HepG2 (cell line): ENCODE measurements at regions not wholly inside any gene's neighbourhood (a gene's known extent, or its start where the extent isn't known, plus 50 kb on each side); places are given as distances from the start of the nearest gene placed in this dataset.
A peak's percentile ranks its signal among the peaks of the same experiment; 100 is the strongest.

Experiments used
- ATRX ChIP-seq: sonication (generic); formaldehyde crosslinking; IDR thresholded peaks from 2 replicates; pipeline ENCODE4 v1.4.0; 2020; ENCODE audit warnings: missing genetic modification reagents, borderline replicate concordance
- DPF2 ChIP-seq: sonication (generic); formaldehyde crosslinking; IDR thresholded peaks from 2 replicates; pipeline ENCODE4 v1.4.0; 2020; ENCODE audit warnings: mild to moderate bottlenecking, low read depth, missing genetic modification reagents, borderline replicate concordance
- GLI4 ChIP-seq: sonication (generic); formaldehyde crosslinking; IDR thresholded peaks from 2 replicates; pipeline ENCODE4 v1.5.1; 2020; ENCODE audit warnings: missing genetic modification reagents, mild to moderate bottlenecking, moderate library complexity, borderline replicate concordance
- KDM1A ChIP-seq: IDR thresholded peaks from 2 replicates; pipeline ENCODE4 v1.6.1; 2016; ENCODE audit warnings: missing compliant biosample characterization
- PBX2 ChIP-seq: IDR thresholded peaks from 2 replicates; pipeline ENCODE4 v1.6.1; 2016; ENCODE audit warnings: control low read depth
- RERE ChIP-seq: IDR thresholded peaks from 2 replicates; pipeline ENCODE4 v1.6.1; 2016; ENCODE audit warnings: low read depth, missing genetic modification reagents, missing compliant biosample characterization
- SIX4 ChIP-seq: sonication (generic); formaldehyde crosslinking; IDR thresholded peaks from 2 replicates; pipeline ENCODE4 v1.4.0; 2020; ENCODE audit warnings: missing genetic modification reagents
- SMAD1 ChIP-seq: sonication (generic); formaldehyde crosslinking; IDR thresholded peaks from 2 replicates; pipeline ENCODE4 v1.4.0; 2020; ENCODE audit warnings: missing genetic modification reagents, low read depth, mild to moderate bottlenecking, borderline replicate concordance
- ZNF281 ChIP-seq: sonication (generic); formaldehyde crosslinking; IDR thresholded peaks from 2 replicates; pipeline ENCODE4 v1.4.0; 2020; ENCODE audit warnings: missing genetic modification reagents, borderline replicate concordance
- ZNF510 ChIP-seq: sonication (generic); formaldehyde crosslinking; IDR thresholded peaks from 2 replicates; pipeline ENCODE4 v1.4.0; 2020; ENCODE audit warnings: low read depth, mild to moderate bottlenecking, missing genetic modification reagents
- ZNF563 ChIP-seq: sonication (generic); formaldehyde crosslinking; IDR thresholded peaks from 2 replicates; pipeline ENCODE4 v1.8.0; 2022; ENCODE audit warnings: mild to moderate bottlenecking, moderate library complexity, missing genetic modification reagents
- ZSCAN21 ChIP-seq: sonication (generic); formaldehyde crosslinking; IDR thresholded peaks from 2 replicates; pipeline ENCODE4 v1.8.0; 2022; ENCODE audit warnings: mild to moderate bottlenecking, missing genetic modification reagents, moderate library complexity, borderline replicate concordance
- ZSCAN5A ChIP-seq: sonication (generic); formaldehyde crosslinking; IDR thresholded peaks from 2 replicates; pipeline ENCODE4 v1.8.0; 2022; ENCODE audit warnings: mild to moderate bottlenecking, missing genetic modification reagents, borderline replicate concordance
- ZXDC ChIP-seq: sonication (generic); formaldehyde crosslinking; IDR thresholded peaks from 2 replicates; pipeline ENCODE4 v1.5.0; 2020; ENCODE audit warnings: mild to moderate bottlenecking, missing genetic modification reagents

DNA sequence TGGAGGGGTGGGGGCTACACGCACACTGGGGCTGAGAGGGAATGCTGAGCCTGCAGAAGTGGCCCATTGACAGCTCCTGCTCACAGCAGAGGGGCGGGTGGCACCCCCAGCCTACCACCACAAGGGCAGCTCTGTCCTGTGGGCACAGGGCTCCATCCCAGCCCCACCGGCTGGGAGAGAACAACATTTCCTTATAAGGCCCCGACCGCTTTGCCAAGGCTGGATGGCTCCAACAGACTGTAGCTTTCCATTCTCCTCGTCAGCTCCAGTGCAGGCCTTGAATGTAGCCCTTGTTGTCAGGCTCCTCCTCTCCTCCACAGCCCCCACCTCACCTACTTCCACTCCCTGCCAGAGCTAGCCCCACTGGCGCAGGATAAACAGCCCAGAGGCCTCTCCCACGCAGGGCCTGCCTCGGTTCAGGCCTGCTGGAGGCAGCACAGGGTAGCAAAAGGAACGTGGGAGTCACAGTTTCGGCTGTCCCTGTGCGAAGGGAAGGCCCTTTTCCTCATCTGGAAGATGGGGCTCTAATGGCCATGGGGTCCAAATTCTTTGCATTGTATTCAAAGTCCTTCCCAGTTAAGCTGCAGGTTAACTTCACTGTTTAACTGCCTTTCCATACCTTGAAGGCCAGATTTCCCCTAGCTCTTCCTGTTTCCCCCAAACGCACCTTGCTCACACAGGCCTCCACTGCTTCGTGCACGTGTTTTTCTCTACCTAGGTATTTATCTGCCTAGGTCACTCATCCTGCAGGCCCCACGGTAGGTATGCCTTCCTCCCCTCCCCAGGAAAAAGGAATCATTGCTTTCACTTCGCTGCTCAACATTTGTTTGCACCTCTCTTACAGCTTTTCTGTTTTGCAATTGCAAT, 101.6 kb upstream of the LPP start (continued):
- TF ChIP-seq RERE (no peak), ZNF510 (no peak), SIX4 (CRISPR knock-in tag) (0 out of 2 replicates have a peak, but pooled peaks have one; percentile 34), ATRX (CRISPR knock-in tag) (no peak), PBX2 (CRISPR knock-in tag) (no peak), DPF2 (CRISPR knock-in tag) (no peak), ZSCAN5A (CRISPR knock-in tag) (peak; percentile 77; the same call in 1 of the 2 replicates), ZNF563 (CRISPR knock-in tag) (no peak), ZNF281 (CRISPR knock-in tag) (no peak), KDM1A (CRISPR knock-in tag) (no peak), GLI4 (CRISPR knock-in tag) (peak; percentile 22; the same call in 1 of the 2 replicates), SMAD1 (CRISPR knock-in tag) (peak; percentile 92; the same call in 1 of the 2 replicates), ZXDC (CRISPR knock-in tag) (no peak), ZSCAN21 (CRISPR knock-in tag) (no peak)
